ENCODE measurements at regions not wholly inside any gene's neighbourhood (a gene's known extent, or its start where the extent isn't known, plus 50 kb on each side); places are given as distances from the start of the nearest gene placed in this dataset.

GRCh38 chr19:28574212-28574611 is 638.7 kb downstream of the UQCRFS1 start:
- Histone ChIP-seq H3K27ac (no peak overlapping the region), H3K4me3 (no peak overlapping the region), H3K4me2 (no peak overlapping the region), H3K4me1 (no peaks in the 10 kb centered on the region), H3K9me3 (peaks cover 27% of the 10 kb centered on the region; the same call in 2 of the 3 replicates)
- TF ChIP-seq, protein P1, sequence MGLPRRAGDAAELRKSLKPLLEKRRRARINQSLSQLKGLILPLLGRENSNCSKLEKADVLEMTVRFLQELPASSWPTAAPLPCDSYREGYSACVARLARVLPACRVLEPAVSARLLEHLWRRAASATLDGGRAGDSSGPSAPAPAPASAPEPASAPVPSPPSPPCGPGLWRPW (IDR thresholded peaks at IDR 0.05), result no peak
- TF ChIP-seq POLR2A (IDR thresholded peaks at IDR 0.05; ENCODE audit: low read length) (no peak), GATA3 (IDR thresholded peaks at IDR 0.05; ENCODE audit: borderline replicate concordance) (no peak)
- WGBS (ENCODE audit: missing lambda C conversion rate), result 25% methylated on average over 4 of the region's 4 CpGs
- no peak for ATAC-seq
- ChIA-PET POLR2A (interaction anchor here (0.7 kb wide), 1 partner anchor 14 kb away, joined by 3 read pairs; no protein-coding TSS in a partner anchor), CTCF (no interaction called here)
- no peak for FAIRE-seq
- no peak for DNase-seq (ENCODE audit: low read depth in 1 of 2, low spot score in 1 of 2)

- POLR2A ChIA-PET, result no interaction called here
- H3K4me1 ChIP-seq, result no peaks in the 10 kb centered on the region
- DNase-seq (ENCODE audit: low read depth in 1 of 2, low spot score in 1 of 2) (no peak), ATAC-seq (no peak), FAIRE-seq (no peak)
- no peak overlapping the region for H3K4me3 ChIP-seq
- H3K4me2 ChIP-seq, result no peak overlapping the region
- 32% methylated on average over 12 of the region's 12 CpGs for WGBS (ENCODE audit: missing lambda C conversion rate)
- CTCF ChIA-PET, result interaction anchor here (0.6 kb wide), 1 partner anchor 568 kb away, joined by 4 read pairs; no protein-coding TSS in a partner anchor
- H3K27ac ChIP-seq, result no peak overlapping the region
- TF ChIP-seq ZNF302 (CRISPR knock-in tag; IDR thresholded peaks at IDR 0.05) (no peak), MAZ (IDR thresholded peaks at IDR 0.05; ENCODE audit: borderline replicate concordance, low read depth, low read length) (no peak), RFX5 (IDR thresholded peaks at IDR 0.05) (no peak), ZFP36 (IDR thresholded peaks at IDR 0.05; ENCODE audit: borderline replicate concordance, partially characterized antibody) (no peak), ZC3H11A (IDR thresholded peaks at IDR 0.05) (no peak), NFE2L2 (conservative IDR thresholded peaks at IDR 0.05; ENCODE audit: low read length) (no peak), KDM5A (IDR thresholded peaks at IDR 0.05) (no peak), CHD4 (IDR thresholded peaks at IDR 0.05; ENCODE audit: borderline replicate concordance) (no peak), RAD21 (conservative IDR thresholded peaks at IDR 0.05 in 1 of 2, IDR thresholded peaks at IDR 0.05 in 1 of 2) (no peak)
- TF ChIP-seq, protein P2, sequence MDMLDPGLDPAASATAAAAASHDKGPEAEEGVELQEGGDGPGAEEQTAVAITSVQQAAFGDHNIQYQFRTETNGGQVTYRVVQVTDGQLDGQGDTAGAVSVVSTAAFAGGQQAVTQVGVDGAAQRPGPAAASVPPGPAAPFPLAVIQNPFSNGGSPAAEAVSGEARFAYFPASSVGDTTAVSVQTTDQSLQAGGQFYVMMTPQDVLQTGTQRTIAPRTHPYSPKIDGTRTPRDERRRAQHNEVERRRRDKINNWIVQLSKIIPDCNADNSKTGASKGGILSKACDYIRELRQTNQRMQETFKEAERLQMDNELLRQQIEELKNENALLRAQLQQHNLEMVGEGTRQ (IDR thresholded peaks at IDR 0.05), result no peak
- TF ChIP-seq, protein P3, sequence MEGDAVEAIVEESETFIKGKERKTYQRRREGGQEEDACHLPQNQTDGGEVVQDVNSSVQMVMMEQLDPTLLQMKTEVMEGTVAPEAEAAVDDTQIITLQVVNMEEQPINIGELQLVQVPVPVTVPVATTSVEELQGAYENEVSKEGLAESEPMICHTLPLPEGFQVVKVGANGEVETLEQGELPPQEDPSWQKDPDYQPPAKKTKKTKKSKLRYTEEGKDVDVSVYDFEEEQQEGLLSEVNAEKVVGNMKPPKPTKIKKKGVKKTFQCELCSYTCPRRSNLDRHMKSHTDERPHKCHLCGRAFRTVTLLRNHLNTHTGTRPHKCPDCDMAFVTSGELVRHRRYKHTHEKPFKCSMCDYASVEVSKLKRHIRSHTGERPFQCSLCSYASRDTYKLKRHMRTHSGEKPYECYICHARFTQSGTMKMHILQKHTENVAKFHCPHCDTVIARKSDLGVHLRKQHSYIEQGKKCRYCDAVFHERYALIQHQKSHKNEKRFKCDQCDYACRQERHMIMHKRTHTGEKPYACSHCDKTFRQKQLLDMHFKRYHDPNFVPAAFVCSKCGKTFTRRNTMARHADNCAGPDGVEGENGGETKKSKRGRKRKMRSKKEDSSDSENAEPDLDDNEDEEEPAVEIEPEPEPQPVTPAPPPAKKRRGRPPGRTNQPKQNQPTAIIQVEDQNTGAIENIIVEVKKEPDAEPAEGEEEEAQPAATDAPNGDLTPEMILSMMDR (IDR thresholded peaks at IDR 0.05), result no peak
- H3K9me3 ChIP-seq, result 0 out of 3 replicates have a peak, but pooled peaks cover 22% of the 10 kb centered on the region
These were observed 643.5 kb downstream of the UQCRFS1 start for GRCh38 chr19:28569132-28570131.

- FAIRE-seq, result no peak
- ChIA-PET POLR2A (no interaction called here), CTCF (no interaction called here)
- WGBS (ENCODE audit: missing lambda C conversion rate), result 6% methylated on average over 1 of the region's 1 CpG
- H3K4me2 ChIP-seq, result no peak overlapping the region
- DNase-seq (ENCODE audit: low read depth in 1 of 2, low spot score in 1 of 2), result no peak
- H3K9me3 ChIP-seq, result peaks cover 21% of the 10 kb centered on the region; the same call in 1 of the 3 replicates
- no peak overlapping the region for H3K4me3 ChIP-seq
- ATAC-seq, result no peak
- no peaks in the 10 kb centered on the region for H3K4me1 ChIP-seq
- no peak overlapping the region for H3K27ac ChIP-seq
- TF ChIP-seq RARB (CRISPR knock-in tag; IDR thresholded peaks at IDR 0.05) (no peak), HOXB13 (CRISPR knock-in tag; IDR thresholded peaks at IDR 0.05; ENCODE audit: low read depth) (no peak), ZNF302 (CRISPR knock-in tag; IDR thresholded peaks at IDR 0.05) (no peak), CHD2 (IDR thresholded peaks at IDR 0.05; ENCODE audit: low read length, partially characterized antibody) (no peak), MYC (IDR thresholded peaks at IDR 0.05; ENCODE audit: borderline replicate concordance, low read length) (no peak)
- TF ChIP-seq, protein P3 (IDR thresholded peaks at IDR 0.05), result no peak
- TF ChIP-seq, protein P4, sequence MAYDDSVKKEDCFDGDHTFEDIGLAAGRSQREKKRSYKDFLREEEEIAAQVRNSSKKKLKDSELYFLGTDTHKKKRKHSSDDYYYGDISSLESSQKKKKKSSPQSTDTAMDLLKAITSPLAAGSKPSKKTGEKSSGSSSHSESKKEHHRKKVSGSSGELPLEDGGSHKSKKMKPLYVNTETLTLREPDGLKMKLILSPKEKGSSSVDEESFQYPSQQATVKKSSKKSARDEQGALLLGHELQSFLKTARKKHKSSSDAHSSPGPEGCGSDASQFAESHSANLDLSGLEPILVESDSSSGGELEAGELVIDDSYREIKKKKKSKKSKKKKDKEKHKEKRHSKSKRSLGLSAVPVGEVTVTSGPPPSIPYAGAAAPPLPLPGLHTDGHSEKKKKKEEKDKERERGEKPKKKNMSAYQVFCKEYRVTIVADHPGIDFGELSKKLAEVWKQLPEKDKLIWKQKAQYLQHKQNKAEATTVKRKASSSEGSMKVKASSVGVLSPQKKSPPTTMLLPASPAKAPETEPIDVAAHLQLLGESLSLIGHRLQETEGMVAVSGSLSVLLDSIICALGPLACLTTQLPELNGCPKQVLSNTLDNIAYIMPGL (CRISPR knock-in tag; IDR thresholded peaks at IDR 0.05; ENCODE audit: borderline replicate concordance), result no peak
These were observed 645.1 kb downstream of the UQCRFS1 start for GRCh38 chr19:28567834-28568233.

Data from A549 (cell line).